Mesenchymal stem cell (in vitro differentiated cells and primary cell): ENCODE measurements at regions not wholly inside any gene's neighbourhood (a gene's known extent, or its start where the extent isn't known, plus 50 kb on each side); places are given as distances from the start of the nearest gene placed in this dataset.

Experiments
- DNase-seq: peaks from one replicate; pipeline ENCODE4 v3.0.0-alpha.2; 2013
- H2AFZ ChIP-seq: one replicate; pipeline ENCODE4 v1.6.1; 2013; ENCODE audit warnings: low read depth, mild to moderate bottlenecking, control low read depth, inconsistent platforms, low read length, moderate library complexity
- H2AK5ac ChIP-seq: 2 replicates; pipeline ENCODE4 v1.6.1; 2013; ENCODE audit warnings: low read length, moderate library complexity, mild to moderate bottlenecking, inconsistent platforms; ENCODE audit not compliant: severe bottlenecking
- H2BK120ac ChIP-seq: one replicate; pipeline ENCODE4 v1.6.1; 2013; ENCODE audit warnings: low read depth, mild to moderate bottlenecking, inconsistent platforms, low read length, moderate library complexity
- H2BK12ac ChIP-seq, 2 experiments: one replicate each; pipeline ENCODE4 v1.6.1; 2013; ENCODE audit warnings: inconsistent platforms in 2 of 2, low read length in 2 of 2, mild to moderate bottlenecking in 2 of 2, moderate library complexity in 2 of 2, control low read depth in 1 of 2
- H2BK15ac ChIP-seq: one replicate; pipeline ENCODE4 v1.6.1; 2013; ENCODE audit warnings: mild to moderate bottlenecking, low read depth, inconsistent platforms; ENCODE audit not compliant: poor library complexity, severe bottlenecking
- H2BK5ac ChIP-seq: 2 replicates; pipeline ENCODE4 v1.6.1; 2013; ENCODE audit warnings: low read depth, mild to moderate bottlenecking, low read length, control low read depth, inconsistent platforms; ENCODE audit not compliant: poor library complexity, severe bottlenecking
- H3K14ac ChIP-seq, 2 experiments: one replicate each; pipeline ENCODE4 v1.6.1; 2013; ENCODE audit warnings: inconsistent platforms in 2 of 2, low read length in 2 of 2, control low read depth in 1 of 2, mild to moderate bottlenecking in 1 of 2, moderate library complexity in 1 of 2
- H3K18ac ChIP-seq, 2 experiments: one replicate each; pipeline ENCODE4 v1.6.1; 2013; ENCODE audit warnings: inconsistent platforms in 2 of 2, low read length in 2 of 2, control low read depth in 1 of 2, low read depth in 1 of 2, mild to moderate bottlenecking in 1 of 2
- H3K23ac ChIP-seq, 2 experiments: one replicate each; pipeline ENCODE4 v1.6.1; 2013; ENCODE audit warnings: inconsistent platforms in 2 of 2, low read length in 2 of 2, mild to moderate bottlenecking in 2 of 2, moderate library complexity in 2 of 2, control low read depth in 1 of 2
- H3K27ac ChIP-seq: 2 replicates; pipeline ENCODE4 v1.5.1; 2013; ENCODE audit warnings: mild to moderate bottlenecking, moderate library complexity, low read length, control low read depth, inconsistent platforms; ENCODE audit not compliant: poor library complexity, severe bottlenecking
- H3K27me3 ChIP-seq, 2 experiments: 2 replicates each; pipeline versions ENCODE4 v1.6.1 to v1.7.0; 2013; ENCODE audit warnings: low read length in 2 of 2, mild to moderate bottlenecking in 2 of 2, moderate library complexity in 2 of 2, control low read depth in 1 of 2, inconsistent platforms in 1 of 2; ENCODE audit not compliant: control insufficient read depth in 1 of 2, insufficient read depth in 1 of 2
- H3K36me3 ChIP-seq, 2 experiments: 2 replicates each; pipeline versions ENCODE4 v1.6.1 to v1.7.0; 2013; ENCODE audit warnings: low read length in 2 of 2, control low read depth in 1 of 2, inconsistent platforms in 1 of 2, low read depth in 1 of 2, mild to moderate bottlenecking in 1 of 2; ENCODE audit not compliant: insufficient read depth in 2 of 2, control insufficient read depth in 1 of 2
- H3K4ac ChIP-seq, 2 experiments: one replicate each; pipeline ENCODE4 v1.6.1; 2013; ENCODE audit warnings: inconsistent platforms in 2 of 2, low read length in 2 of 2, mild to moderate bottlenecking in 2 of 2, moderate library complexity in 2 of 2, control low read depth in 1 of 2, low read depth in 1 of 2
- H3K4me1 ChIP-seq: 2 replicates; pipeline ENCODE4 v1.6.1; 2013; ENCODE audit warnings: low read depth, low read length, control low read depth; ENCODE audit not compliant: control insufficient read depth, insufficient read depth
- H3K4me2 ChIP-seq: 2 replicates; pipeline ENCODE4 v1.6.1; 2013; ENCODE audit warnings: low read length, mild to moderate bottlenecking, inconsistent platforms; ENCODE audit not compliant: poor library complexity, severe bottlenecking
- H3K4me3 ChIP-seq, 2 experiments: 2 replicates each; pipeline versions ENCODE4 v1.5.1 to v1.7.0; 2013; ENCODE audit warnings: low read length in 2 of 2, mild to moderate bottlenecking in 2 of 2, control low read depth in 1 of 2, low read depth in 1 of 2; ENCODE audit not compliant: insufficient read depth in 1 of 2
- H3K79me1 ChIP-seq: replicated peaks from 2 replicates; pipeline ENCODE4 v1.6.1; 2013; ENCODE audit warnings: mild to moderate bottlenecking, control low read depth, low read length, inconsistent platforms; ENCODE audit not compliant: poor library complexity, severe bottlenecking
- H3K9ac ChIP-seq: 2 replicates; pipeline ENCODE4 v1.7.0; 2013; ENCODE audit warnings: mild to moderate bottlenecking, low read length, moderate library complexity
- H3K9me3 ChIP-seq: 2 replicates; pipeline ENCODE4 v1.7.0; 2013; ENCODE audit warnings: mild to moderate bottlenecking, low read length; ENCODE audit not compliant: control insufficient read depth
- H4K8ac ChIP-seq: one replicate; pipeline ENCODE4 v1.6.1; 2013; ENCODE audit warnings: inconsistent platforms, mild to moderate bottlenecking, low read length, moderate library complexity
- H4K91ac ChIP-seq: one replicate; pipeline ENCODE4 v1.6.1; 2013; ENCODE audit warnings: mild to moderate bottlenecking, low read length, inconsistent platforms
- WGBS: methylation state at CpG from one replicate; pipeline ENCODE4 v1.1.7; 2013; ENCODE audit warnings: mixed read lengths; 5-methylcytosine and 5-hydroxymethylcytosine counted together

DNA sequence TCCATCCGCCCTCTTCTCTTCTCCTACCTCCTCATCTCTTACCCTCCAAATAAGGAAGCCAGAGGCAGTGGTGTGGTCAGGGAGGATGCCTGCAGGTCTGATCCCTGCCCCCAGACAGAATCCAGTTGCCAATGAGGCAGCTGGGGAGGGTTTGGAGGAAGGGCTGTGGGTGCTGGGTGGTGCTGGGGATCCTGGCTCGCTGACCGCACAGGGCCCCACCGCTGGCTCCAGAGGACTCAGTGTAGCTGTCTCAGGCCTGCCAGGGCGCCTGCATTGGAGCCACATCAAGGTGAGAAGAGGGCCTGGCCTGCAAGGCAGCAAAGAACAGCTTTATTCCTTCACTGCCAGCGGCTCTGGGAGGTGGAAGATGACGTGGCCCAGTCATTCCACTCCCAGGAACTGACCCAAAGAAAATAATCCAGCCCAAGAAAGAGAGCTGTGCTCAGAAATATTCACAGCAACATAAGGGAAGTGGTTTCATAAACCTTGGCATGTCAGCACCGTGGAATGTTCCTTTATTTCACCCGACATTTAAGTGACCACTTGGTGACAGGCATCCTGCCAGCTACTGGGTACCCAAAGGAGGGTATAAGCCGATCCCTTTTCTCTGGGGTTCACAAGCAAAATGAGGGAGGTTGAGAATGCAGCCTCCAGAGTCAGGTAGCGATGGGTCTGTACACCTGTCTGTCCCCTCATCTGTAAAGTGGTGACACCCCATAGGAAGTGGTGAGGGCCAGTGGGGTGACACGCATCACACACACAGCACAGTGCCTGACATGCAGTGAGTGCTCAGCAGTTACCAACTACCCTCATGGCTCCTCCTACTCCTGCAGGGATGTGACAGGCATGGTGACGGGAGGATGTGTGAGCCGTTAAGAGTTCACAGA, 125.1 kb downstream of the SNX5 start:
- Histone ChIP-seq H4K8ac (peak overlapping the region; percentile 89), H3K4me2 (peak overlapping the region; percentile 7), H3K9ac (peak overlapping the region; percentile 73), H3K27ac (peak overlapping the region; percentile 96), H3K18ac (peak overlapping the region; percentile 70 to 89), H3K14ac (peak overlapping the region in 1 of 2 experiments; percentile 44), H3K9me3 (no peaks in the 10 kb centered on the region), H2AK5ac (peak overlapping the region; percentile 90), H3K36me3 (no peaks in the 10 kb centered on the region), H2BK15ac (peak overlapping the region; percentile 29), H3K4me1 (peaks cover 17% of the 10 kb centered on the region), H3K23ac (no peak overlapping the region), H3K27me3 (no peaks in the 10 kb centered on the region), H2BK120ac (no peak overlapping the region), H3K79me1 (no peaks in the 10 kb centered on the region), H3K4me3 (peak overlapping the region in 1 of 2 experiments; percentile 17), H2BK5ac (peak overlapping the region; percentile 34), H3K4ac (peak overlapping the region; percentile 49 to 55), H2BK12ac (peak overlapping the region; percentile 75 to 98), H2AFZ (peak overlapping the region; percentile 36), H4K91ac (peak overlapping the region; percentile 90)
- WGBS, result 53% methylated on average over 13 of the region's 14 CpGs
- peak; percentile 90 for DNase-seq

DNA sequence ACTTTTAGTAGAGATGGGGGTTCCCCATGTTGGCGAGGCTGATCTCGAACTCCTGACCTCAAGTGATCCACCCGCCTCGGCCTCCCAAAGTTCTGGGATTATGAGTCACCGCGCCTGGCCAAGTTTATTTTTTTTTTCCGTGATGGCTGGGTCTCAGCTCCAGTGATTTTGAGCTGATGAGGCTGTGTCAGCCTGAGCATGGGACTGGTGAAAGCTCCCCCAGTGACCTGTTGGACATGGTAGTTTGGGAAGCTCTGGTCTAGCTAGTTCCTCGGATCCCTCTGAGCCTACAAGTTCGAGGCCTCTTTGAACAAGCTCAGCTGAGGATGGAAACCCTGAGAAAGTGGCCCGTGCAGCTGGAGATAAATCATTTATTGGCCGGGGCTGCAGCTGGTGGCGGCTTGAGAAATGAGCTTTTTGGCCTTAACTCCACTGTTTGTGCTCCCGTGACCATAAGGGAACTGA, 126.8 kb downstream of the SNX5 start:
- Histone ChIP-seq H3K79me1 (no peaks in the 10 kb centered on the region), H2BK120ac (no peak overlapping the region), H3K36me3 (no peaks in the 10 kb centered on the region), H2BK5ac (no peak overlapping the region), H3K9ac (peak overlapping the region; percentile 73), H3K4ac (no peak overlapping the region), H3K9me3 (no peaks in the 10 kb centered on the region), H2BK15ac (no peak overlapping the region), H2BK12ac (peak overlapping the region in 1 of 2 experiments; percentile 42), H4K8ac (peak overlapping the region; percentile 32), H2AK5ac (peak overlapping the region; percentile 47), H3K18ac (peak overlapping the region in 1 of 2 experiments; percentile 29), H3K23ac (no peak overlapping the region), H3K14ac (no peak overlapping the region), H3K27me3 (no peaks in the 10 kb centered on the region), H3K27ac (peak overlapping the region; percentile 25), H4K91ac (no peak overlapping the region), H3K4me2 (no peak overlapping the region), H3K4me1 (peaks cover 17% of the 10 kb centered on the region), H2AFZ (no peak overlapping the region), H3K4me3 (peak overlapping the region in 1 of 2 experiments; percentile 31)
- peak; percentile 53 for DNase-seq
- 59% methylated on average over 13 of the region's 13 CpGs for WGBS

DNA sequence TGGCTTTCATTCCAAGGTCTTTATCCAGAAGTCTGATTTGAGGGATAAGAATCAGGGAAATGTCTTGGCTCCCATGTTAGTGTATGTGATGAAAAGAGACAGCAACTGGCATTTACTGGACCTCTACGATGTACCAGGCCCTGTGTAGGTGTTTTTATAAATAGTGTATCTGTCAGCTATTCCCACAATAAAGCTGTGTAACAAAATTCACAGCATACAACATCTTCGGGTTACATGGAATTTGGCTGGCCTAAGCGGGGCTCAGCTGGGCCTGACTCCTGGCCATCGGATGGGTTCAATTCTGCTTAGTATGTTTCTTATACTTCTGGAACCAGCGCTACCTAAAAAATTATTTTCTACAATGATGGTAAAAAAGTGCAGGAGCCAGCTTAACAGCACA, 128.2 kb downstream of the SNX5 start:
- Histone ChIP-seq H3K14ac (no peak overlapping the region), H3K36me3 (no peaks in the 10 kb centered on the region), H2BK5ac (no peak overlapping the region), H3K9ac (no peak overlapping the region), H3K23ac (no peak overlapping the region), H3K79me1 (no peaks in the 10 kb centered on the region), H2AK5ac (no peak overlapping the region), H2BK12ac (no peak overlapping the region), H3K4me2 (no peak overlapping the region), H3K4ac (no peak overlapping the region), H3K4me3 (no peak overlapping the region), H3K4me1 (peaks cover 17% of the 10 kb centered on the region), H3K18ac (no peak overlapping the region), H2BK15ac (no peak overlapping the region), H4K8ac (no peak overlapping the region), H2AFZ (no peak overlapping the region), H2BK120ac (no peak overlapping the region), H3K9me3 (no peaks in the 10 kb centered on the region), H4K91ac (no peak overlapping the region), H3K27ac (no peak overlapping the region), H3K27me3 (no peaks in the 10 kb centered on the region)
- 97% methylated on average over 4 of the region's 5 CpGs for WGBS
- DNase-seq, result no peak

DNA sequence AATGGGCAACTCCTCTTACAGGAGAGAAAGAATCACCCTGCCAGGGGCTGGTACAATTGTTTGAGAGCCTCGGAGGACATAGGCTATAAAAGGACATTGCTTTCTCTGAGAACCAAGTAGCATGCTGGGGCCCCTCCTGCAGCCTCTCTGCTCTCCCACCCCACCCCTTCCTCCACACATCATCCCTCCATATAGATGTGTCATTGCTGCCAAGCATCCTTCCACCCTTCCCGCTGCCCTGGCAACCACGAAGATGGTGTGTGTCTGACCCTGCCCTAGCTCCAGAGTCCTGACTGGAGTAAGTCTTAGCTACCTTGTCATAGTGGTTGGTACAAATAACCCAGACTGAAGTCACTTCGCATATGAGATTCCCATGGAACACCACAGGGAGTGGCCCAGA, 129.7 kb downstream of the SNX5 start:
- peak overlapping the region in 1 of 2 experiments; percentile 68 for H2BK12ac ChIP-seq
- H3K4me3 ChIP-seq, result no peak overlapping the region
- H3K14ac ChIP-seq, result no peak overlapping the region
- H3K9me3 ChIP-seq, result no peaks in the 10 kb centered on the region
- no peaks in the 10 kb centered on the region for H3K79me1 ChIP-seq
- H3K4me2 ChIP-seq, result no peak overlapping the region
- no peak overlapping the region for H2AFZ ChIP-seq
- H2BK120ac ChIP-seq, result no peak overlapping the region
- H2BK15ac ChIP-seq, result no peak overlapping the region
- H3K4me1 ChIP-seq, result peaks cover 20% of the 10 kb centered on the region
- H3K36me3 ChIP-seq, result no peaks in the 10 kb centered on the region
- H4K91ac ChIP-seq, result no peak overlapping the region
- H3K18ac ChIP-seq, result no peak overlapping the region
- H3K23ac ChIP-seq, result no peak overlapping the region
- WGBS, result 94% methylated on average over 4 of the region's 4 CpGs
- no peak overlapping the region for H2BK5ac ChIP-seq
- no peak for DNase-seq
- no peak overlapping the region for H2AK5ac ChIP-seq
- H3K4ac ChIP-seq, result no peak overlapping the region
- no peak overlapping the region for H3K9ac ChIP-seq
- no peak overlapping the region for H4K8ac ChIP-seq
- H3K27me3 ChIP-seq, result no peaks in the 10 kb centered on the region
- no peak overlapping the region for H3K27ac ChIP-seq
